ENCODE measurements at regions not wholly inside any gene's neighbourhood (a gene's known extent, or its start where the extent isn't known, plus 50 kb on each side); places are given as distances from the start of the nearest gene placed in this dataset.
"Not testable (repeated sequence)": the region's sequence is repeated elsewhere in the genome, so short reads cannot be mapped to it uniquely, and the experiment has no call there.

DNA sequence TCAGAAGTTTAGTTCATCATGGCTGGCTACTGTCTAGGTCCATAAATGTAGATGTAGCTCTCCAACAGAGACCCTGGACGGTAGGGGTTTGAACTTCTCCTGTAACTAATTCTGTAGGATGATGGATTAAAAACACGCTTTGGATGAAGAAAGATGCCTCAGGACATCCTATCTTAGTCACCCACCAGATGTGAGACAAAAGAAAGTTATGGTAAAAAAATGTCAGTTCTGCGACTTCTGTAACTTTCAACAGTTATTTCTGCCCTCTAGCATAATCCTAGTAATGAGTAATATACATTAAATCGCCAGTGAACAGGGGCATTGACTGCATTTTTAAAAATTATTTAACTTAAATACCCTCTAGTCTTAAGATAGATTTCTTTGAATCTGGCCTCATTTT, 210.1 kb upstream of the LRATD1 start:
- DNase-seq (ENCODE audit: low read depth), result no peak

DNA sequence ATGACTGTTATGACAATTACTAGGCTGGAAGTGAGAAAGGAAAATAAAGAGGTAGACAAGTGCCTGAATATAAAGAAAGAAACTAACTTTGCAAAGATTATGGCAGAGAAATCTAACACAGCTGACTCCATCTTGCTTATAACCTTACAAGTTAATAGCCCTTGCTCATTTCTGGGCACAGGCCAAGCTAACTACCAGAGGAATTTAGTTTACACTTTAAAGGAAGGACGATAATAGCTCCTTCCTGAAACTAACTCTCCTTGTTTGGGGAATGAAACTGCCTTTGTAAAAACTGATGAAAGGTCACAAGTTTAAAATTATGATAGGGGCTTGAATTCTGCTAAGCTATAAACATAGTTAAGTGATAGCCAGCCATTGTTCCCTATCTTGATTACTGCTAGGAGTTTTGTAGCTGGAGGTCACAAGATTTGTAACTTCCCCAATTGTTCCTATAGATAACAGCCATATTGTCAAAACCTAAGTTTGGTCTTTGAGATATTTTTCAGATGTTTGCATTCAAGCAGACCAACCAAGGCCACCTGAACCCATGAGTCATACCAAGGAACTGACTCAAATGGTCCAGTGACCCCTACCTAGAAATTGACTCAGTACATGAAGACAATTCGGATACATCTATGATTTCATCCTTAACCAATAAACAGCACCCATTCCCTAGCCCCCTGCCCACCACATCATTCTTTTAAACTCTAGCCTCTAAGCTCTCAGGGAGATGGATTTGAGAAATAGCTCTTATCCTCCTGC, 209.2 kb upstream of the LRATD1 start:
- DNase-seq (ENCODE audit: low read depth), result no peak

DNA sequence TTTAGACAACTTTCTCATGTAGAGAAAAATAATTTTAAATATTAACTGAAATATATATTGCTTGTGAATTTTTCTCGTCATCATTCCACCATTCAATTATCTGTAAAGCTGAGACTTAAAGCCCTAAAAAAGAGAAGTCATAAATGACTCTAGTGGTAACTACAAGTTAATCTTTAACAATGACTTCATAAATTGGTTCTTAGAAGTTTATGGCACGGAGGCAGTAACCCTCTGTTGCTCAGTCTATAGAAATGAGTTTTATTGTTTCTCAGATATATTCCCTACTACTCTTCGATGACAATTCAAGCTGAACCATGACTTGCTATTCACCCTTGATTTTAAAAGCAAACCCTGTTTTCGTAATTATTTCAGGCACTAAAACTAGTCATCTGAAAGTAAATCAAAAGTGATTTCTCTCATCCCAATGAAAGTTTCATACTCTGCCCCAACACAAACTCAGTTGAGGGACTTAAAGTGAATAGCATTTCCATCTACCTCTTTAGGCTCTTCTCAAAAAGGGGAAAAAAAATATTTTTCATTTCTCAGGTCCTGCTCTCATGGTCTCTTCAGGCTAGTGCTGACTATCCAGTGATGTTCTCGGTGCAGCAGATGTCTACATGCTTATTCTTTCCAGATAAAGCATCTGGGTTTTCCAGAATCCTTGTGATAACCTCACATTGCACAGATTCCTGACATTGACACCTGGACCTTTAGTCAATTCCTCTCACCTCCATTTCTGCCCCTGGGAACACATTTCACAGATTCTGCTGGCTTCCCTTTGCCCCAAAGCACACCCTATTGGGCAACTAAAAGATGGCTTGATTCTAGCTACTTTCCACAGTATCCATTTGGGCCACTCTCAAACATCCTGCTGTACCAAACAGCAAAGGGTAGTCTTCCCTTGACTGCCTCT, 207.8 kb upstream of the LRATD1 start:
- DNase-seq (ENCODE audit: low read depth), result no peak

DNA sequence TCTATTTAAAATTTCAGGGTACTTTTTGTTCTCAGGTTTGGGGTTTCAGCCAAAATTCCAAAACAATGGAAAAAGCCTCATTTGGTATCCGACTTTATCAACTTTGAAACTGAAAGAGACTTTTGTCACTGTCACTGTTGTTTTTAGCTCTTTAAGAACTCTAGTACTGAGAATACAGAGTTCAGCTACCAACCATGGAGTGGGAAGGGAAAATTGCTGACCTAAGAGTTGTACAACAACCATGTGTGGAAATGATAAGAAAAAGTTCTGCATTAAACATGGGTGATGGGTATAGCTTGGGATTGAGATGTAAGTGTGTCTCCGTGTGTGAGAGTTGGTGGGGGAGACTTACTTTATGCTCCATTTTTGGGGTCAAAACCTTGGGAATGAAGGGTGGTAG, 206.6 kb upstream of the LRATD1 start:
- no peak for DNase-seq (ENCODE audit: low read depth)

DNA sequence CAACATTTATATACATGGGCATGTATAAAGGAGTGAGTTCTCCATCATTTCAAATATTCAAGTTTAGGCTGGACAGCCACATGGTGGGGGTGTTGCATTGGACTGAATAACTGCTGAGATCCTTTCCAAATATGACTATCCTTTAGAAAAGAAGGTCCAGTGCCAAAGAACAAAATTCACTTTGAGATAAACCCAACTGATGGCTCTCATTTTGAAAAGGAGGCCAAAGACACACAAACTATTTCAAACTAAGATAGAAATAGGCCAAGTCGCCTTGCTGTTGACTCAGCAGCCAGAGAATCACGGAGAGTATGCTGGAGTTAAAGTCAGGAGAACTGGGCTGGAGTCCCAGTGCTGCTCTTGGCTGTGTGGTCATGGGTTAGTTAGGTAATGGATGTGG, 204.5 kb upstream of the LRATD1 start:
- no peak for DNase-seq (ENCODE audit: low read depth)

GRCh38 chr2:14433946-14434495, 198.5 kb upstream of the LRATD1 start:
- DNase-seq (ENCODE audit: low read depth), result no peak

GRCh38 chr2:14445670-14446069, 186.8 kb upstream of the LRATD1 start:
- DNase-seq (ENCODE audit: low read depth), result no peak

GRCh38 chr2:14448340-14448739, 184.2 kb upstream of the LRATD1 start:
- DNase-seq (ENCODE audit: low read depth), result no peak

DNA sequence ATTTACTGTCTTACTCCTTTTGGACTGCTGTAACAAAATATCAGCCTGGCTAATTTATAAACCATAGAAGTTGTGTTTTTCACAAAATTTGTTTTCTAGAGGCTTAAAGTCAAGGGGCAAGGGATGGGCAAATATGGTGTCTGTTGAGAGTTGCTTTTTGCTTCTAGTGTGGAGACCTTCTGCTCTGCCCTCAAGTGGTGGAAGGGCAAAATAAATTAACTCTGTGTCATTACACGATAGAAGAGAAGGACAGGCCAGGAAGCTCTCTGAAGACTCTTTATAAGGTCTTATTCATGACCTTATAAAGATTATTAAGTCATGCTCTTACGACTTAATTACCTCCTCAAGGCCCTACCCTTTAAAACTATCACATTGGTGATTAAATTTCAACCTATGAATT, 181.2 kb upstream of the LRATD1 start:
- DNase-seq (ENCODE audit: low read depth), result no peak

GRCh38 chr2:14454202-14454601, 178.3 kb upstream of the LRATD1 start:
- DNase-seq (ENCODE audit: low read depth), result no peak

GRCh38 chr2:14459786-14460325, 172.7 kb upstream of the LRATD1 start:
- DNase-seq (ENCODE audit: low read depth), result no peak

DNA sequence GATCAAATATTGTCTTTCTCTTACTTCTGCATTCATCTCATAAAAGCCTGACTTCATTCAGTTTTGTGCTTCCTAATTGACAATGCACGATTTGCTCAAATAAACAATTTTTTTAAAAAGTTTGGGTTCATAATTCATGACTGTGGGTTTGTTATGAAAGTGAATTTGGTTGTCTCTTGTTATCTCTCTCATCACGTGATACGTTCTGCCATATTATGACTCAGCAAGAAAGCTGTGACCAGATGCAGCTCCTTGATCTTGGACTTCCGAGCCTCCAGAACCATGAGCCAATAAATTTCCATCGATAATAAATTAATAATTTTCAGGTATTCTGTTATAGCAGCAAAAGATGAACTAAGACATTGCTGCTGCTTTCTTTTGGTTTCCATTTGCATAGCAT, 156.5 kb upstream of the LRATD1 start:
- DNase-seq (ENCODE audit: low read depth), result no peak

DNA sequence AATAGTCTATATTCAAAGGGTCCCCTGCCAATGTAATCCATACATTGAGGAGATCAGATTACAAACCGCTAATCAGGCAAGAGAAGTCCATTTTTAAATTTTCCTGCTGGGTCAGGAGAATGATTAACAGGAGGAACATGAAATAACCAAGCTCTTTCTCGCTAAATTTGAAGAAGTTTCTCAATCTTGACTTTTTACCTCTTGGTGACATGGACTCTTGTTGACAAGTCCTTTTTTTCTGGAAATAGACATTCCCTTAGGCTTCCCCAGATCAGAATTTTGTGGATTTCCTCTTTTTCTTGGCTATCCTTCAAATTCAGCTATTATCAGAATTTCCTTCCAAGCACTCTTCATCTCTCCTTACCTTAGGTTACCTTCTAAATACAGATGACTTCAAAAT, 153.0 kb upstream of the LRATD1 start:
- no peak for DNase-seq (ENCODE audit: low read depth)

DNA sequence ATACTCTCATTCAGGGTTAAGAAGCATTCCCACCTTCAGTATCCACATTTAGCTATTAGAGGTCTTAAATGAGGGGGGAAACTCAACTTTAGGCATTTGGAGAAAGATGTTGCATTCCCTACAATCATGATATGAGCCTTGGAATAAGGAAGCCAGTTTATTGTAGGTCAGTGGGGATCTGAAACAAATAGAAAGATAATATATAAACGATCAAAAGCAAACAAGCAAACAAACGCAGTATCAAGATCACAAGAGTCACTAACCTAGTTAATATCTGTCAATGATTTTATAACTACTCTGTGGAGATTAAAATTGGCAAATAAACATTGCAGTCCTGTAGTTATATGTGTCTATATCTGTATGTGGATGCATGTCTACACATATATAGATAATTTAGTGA, 152.4 kb upstream of the LRATD1 start:
- DNase-seq (ENCODE audit: low read depth), result no peak

DNA sequence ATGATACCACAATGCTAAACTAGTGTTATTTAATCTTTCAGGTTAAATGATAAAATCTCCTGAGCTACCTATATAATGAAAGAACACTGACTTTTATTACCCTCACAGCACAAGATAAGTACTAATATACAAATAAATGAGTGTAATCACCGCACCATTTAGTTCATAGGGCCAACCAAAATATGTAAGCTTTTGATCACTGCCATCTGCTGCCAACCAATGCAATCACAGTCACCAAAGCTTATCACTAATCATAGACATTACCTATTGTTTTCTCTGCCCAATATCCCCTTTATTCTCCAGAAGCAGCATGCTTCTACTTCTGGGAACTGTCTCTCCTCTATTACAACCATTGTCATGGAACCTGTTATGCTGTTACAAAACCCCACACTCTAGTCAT, 151.6 kb upstream of the LRATD1 start:
- no peak for DNase-seq (ENCODE audit: low read depth)

- DNase-seq (ENCODE audit: low read depth), result no peak
These were observed 139.5 kb upstream of the LRATD1 start for GRCh38 chr2:14492920-14493503.

DNA sequence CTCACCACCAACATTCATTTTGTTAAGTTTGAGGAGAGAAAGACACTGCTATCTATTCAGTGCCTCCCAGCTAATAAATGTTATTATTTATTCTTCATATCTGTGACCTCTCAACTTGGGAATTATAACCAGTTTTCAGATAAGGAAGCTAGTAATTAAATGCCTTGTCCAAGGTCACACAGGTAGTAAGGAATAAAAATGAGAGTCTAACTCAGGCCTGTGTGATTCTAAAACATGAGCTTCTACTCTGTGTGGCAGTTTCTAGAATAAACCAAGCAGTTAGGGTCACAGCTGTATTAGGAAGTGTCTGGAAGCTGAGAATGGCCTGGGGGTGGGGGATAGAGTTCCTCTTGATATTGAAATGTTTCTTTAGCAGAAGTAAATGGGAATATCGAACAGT, 137.8 kb upstream of the LRATD1 start:
- DNase-seq (ENCODE audit: low read depth), result no peak

- no peak for DNase-seq (ENCODE audit: low read depth)
These were observed 131.5 kb upstream of the LRATD1 start for GRCh38 chr2:14501061-14501460.

DNA sequence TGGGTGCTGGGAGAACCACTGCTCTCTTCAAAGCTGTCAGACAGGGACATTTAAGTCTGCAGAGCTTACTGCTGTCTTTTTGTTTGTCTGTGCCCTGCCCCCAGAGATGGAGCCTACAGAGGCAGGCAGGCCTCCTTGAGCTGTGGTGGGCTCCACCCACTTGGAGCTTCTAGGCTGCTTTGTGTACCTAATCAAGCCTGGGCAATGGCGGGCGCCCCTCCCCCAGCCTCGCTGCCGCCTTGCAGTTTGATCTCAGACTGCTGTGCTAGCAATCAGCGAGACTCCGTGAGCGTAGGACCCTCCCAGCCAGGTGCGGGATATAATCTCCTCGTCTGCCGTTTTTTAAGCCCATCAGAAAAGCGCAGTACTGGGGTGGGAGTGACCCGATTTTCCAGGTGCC, 125.6 kb upstream of the LRATD1 start:
- not testable (repeated sequence) for DNase-seq (ENCODE audit: low read depth)

DNA sequence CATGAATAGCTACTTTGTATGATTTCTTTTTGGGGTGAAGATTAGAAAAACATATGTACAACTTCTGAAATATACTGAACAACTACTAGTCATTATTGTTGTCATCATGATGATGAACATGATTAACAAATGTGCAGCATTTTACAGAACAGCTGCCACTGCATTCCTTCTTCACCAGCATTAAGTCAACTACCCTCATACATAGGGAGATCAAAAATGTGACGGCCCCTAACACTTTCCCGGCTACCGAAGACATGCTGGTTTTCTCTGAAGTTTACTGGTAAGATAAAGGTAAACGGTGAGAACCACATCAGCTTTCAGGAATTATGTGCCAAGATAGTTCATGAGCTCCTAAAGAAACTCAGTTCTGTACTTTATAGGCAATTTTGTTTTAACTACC, 121.0 kb upstream of the LRATD1 start:
- DNase-seq (ENCODE audit: low read depth), result no peak

DNA sequence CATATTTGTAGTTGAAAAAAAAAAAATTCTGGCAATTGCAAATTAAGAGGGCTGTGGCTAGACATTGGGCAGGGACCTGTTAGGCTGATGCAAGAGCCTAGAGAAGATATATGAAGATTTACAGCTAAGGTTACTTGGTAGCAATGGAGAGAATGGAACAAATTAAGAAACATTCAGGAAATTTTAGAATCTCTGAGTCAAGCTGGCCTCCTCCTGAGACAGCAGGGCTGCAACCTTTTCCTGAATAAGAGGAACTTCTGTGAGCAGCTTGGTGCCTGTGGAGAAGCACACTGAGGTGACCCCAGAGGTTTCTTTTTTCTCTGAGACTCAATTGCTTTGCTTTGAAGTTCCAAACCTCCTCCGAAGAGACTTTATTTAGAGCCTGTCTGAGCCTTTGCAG, 118.6 kb upstream of the LRATD1 start:
- no peak for DNase-seq (ENCODE audit: low read depth)

DNA sequence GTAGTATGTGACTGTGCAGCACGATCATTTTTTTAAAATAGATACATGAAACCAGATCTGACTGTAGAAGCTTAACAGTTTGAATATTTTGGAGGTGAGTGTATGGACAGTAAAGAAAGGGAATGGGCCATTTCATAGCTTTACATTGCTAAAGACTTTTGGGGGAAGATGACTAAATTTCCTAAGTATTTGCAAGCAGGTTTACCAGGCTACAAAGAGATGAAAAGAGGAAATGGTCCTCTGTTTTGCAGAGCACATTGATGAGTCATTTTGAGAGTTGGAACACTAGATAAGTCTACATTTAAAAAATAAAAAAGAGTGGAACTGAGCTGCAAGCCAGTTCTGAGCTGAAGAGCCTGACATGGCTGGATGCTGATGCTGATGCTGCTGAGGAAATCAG, 115.7 kb upstream of the LRATD1 start:
- no peak for DNase-seq (ENCODE audit: low read depth)

Data from Daoy (cell line).